GM12872 (cell line): ENCODE measurements at regions not wholly inside any gene's neighbourhood (a gene's known extent, or its start where the extent isn't known, plus 50 kb on each side); places are given as distances from the start of the nearest gene placed in this dataset.

Experiments
- CTCF ChIP-seq: IDR thresholded peaks from 3 replicates; pipeline ENCODE4 v1.5.1; 2011; ENCODE audit warnings: low read depth, mild to moderate bottlenecking, low read length, moderate library complexity; ENCODE audit not compliant: insufficient read depth

DNA sequence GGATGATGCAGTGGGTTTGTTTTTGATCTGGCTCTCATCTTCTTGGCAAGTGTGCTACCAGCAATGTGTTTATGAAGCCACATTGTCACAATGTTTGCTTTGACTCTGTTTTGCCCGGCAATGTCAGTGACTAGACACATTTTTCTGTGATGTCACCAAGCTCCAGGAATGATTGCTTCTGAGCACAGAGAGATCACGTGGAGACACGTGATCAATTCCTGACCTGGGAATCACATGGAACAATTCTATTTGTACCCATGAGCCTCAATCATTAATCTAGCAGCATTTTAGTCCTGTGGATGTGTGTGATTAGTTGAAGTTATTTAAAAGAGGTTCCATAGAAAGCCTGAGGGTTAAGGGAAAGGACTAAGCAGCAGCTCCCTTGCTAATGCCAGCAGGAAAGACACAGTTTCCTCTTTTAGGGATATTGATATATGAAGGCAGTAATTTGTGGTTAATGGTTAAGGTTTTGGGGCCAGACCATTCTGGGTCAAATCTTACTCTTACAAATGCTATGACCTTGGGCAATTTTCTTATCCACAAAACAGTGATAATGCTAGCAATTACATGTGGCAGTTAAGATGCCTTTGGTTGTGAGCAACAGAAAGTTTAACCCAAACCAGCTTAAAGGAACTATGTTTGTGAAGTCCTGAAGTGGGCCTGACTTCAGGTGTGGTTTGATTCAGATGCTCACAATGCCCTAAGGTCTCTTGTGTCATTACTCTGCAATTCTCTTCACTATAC is 59.0 kb downstream of the FASLG start:
- no peak for TF ChIP-seq CTCF

GRCh38 chr1:172719066-172719627 is 60.2 kb downstream of the FASLG start:
- TF ChIP-seq CTCF: no peak

DNA sequence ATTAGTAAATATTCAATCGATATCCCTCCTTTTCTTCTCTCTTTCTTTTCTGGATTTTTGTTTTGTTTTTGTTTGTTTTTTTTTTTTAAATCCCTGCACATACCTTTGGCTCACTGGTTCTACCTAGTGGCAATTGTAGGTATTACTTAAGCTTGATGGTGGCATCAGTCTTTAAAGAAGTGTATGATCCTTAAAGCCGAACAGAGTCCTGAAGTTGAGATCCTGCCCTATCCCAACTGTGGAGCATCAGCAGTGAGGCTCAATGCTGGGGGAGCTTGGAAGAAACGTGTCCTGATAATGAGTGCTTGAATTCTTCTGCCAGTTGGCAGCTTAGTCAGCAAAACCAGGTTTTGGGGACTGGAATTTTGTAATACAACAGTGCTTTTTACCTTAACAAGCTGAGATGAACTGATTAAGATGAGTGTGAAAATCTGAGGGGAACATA is 60.8 kb downstream of the FASLG start:
- TF ChIP-seq CTCF: peak; percentile 66

DNA sequence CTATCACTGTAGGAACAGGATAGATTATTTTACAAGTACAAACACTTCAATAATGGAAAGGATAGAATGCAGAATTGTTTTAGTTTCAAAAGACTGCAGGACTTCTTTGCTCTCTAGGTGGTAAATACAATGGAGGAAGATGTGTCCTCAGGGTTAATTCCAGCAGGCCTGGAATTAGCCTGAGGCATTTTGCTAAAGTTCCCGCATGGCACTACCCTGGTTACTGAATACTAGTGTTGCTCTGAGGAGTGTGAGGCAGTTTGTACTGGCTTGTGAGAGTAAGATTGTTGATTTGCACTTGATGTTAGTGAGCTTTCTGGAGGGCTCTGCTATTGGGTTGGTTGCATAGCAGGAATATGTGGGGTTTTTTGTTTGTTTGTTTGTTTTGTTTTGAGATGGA is 61.4 kb downstream of the FASLG start:
- TF ChIP-seq CTCF: no peak

DNA sequence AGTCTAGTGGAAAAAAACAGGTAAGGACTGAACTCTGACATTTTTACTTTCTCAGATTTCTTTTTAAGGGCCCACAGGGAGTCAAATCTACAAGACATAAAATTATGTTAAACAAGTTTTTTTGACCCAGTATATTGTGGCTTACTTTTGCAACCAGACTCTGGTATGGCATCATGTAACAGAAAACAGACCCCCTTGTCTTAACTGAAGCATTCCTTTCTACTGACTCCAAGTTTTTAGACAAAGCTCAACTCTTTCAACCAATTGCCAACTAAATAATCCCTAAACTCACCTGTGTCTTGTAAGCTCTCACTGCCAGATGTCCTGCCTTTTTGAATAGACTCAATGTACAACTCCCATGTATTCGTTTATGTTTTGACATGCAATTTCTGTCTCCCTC is 64.3 kb downstream of the FASLG start:
- no peak for TF ChIP-seq CTCF

GRCh38 chr1:172724232-172724631 is 65.3 kb downstream of the FASLG start:
- no peak for TF ChIP-seq CTCF

GRCh38 chr1:172724765-172725613 is 66.1 kb downstream of the FASLG start:
- no peak for TF ChIP-seq CTCF
